Vagina (tissue), 2 donors: ENCODE measurements at regions not wholly inside any gene's neighbourhood (a gene's known extent, or its start where the extent isn't known, plus 50 kb on each side); places are given as distances from the start of the nearest gene placed in this dataset.

Experiments used
- DNase-seq, 2 donors: peaks; one replicate each; pipeline ENCODE4 v3.0.0-alpha.2; 2017; ENCODE audit errors: extremely low spot score in 2 of 2
- H3K27ac ChIP-seq: fragments of 200-600 bp; sonication (generic); one replicate; pipeline ENCODE4 v1.5.1; 2019
- H3K27me3 ChIP-seq: fragments of 200-600 bp; sonication (generic); one replicate; pipeline ENCODE4 v1.5.1; 2019
- H3K36me3 ChIP-seq, 2 donors: fragments of 200-600 bp; sonication (generic); one replicate each; pipeline ENCODE4 v1.5.1; 2017 to 2019
- H3K4me1 ChIP-seq: fragments of 200-600 bp; sonication (generic); one replicate; pipeline ENCODE4 v1.5.1; 2019
- H3K4me3 ChIP-seq, 2 donors: fragments of 200-600 bp; sonication (generic); 1 replicate in 1 of 2; 2 replicates in 1 of 2; pipeline ENCODE4 v1.5.1; 2016 to 2019
- H3K9me3 ChIP-seq: fragments of 200-600 bp; sonication (generic); one replicate; pipeline ENCODE4 v1.5.1; 2019
- POLR2A ChIP-seq, 2 donors: fragments of 450-650 bp; IDR thresholded peaks; one replicate each; pipeline ENCODE4 v1.6.1; 2017; ENCODE audit warnings: antibody characterized with exemption in 2 of 2, mild to moderate bottlenecking in 2 of 2, moderate library complexity in 2 of 2
- POLR2AphosphoS5 ChIP-seq, 2 donors: sonication (generic); formaldehyde crosslinking; IDR thresholded peaks; one replicate each; pipeline ENCODE4 v1.9.0; 2017; ENCODE audit warnings: antibody characterized with exemption in 2 of 2, mild to moderate bottlenecking in 2 of 2, low read depth in 1 of 2; ENCODE audit not compliant: insufficient read depth in 1 of 2
- intact Hi-C: fragments of 100-400 bp; cut with DNase I; formaldehyde crosslinking; loops from one replicate; pipeline ENCODE4 v1.15.1; 2023
- TF ChIP-seq, protein P1 (sequence below), 3 experiments: fragments of 450-650 bp in 2 of 3; fragments of 200-600 bp in 1 of 3; sonication (generic) in 1 of 3; IDR thresholded peaks; one replicate each; pipeline ENCODE4 v1.5.1; 2017 to 2019; ENCODE audit warnings: antibody characterized with exemption in 3 of 3, mild to moderate bottlenecking in 2 of 3, moderate library complexity in 2 of 3

DNA sequence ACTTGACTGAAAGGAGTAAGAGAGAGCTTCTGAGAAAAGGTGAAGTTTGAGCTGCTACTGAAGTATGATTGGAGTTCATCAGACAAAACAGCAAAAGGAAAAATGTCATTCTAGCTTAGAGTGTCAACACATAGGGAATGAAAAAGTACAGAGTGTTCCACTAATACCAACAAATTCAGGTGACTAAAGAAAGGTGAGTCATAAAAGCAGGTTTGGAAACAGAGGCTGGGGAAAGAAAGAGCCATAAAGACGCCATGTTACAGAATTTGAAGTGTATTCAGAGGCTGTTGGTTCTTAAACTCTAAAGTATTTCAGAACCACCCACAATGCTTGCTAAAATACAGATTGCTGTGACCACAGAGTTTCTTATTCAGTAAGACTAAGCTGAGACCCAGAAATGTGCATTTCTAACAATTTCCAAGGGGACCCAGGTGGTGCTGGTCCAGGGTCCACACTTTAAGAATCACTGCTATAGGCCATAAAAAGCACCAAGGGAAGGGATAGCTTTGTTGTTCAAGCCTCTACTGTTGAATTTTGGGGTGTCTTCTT is 143.1 kb downstream of the ELAPOR2 start:
- no peaks in the 10 kb centered on the region for H3K36me3 ChIP-seq
- no peak overlapping the region for H3K27ac ChIP-seq
- TF ChIP-seq, protein P1, sequence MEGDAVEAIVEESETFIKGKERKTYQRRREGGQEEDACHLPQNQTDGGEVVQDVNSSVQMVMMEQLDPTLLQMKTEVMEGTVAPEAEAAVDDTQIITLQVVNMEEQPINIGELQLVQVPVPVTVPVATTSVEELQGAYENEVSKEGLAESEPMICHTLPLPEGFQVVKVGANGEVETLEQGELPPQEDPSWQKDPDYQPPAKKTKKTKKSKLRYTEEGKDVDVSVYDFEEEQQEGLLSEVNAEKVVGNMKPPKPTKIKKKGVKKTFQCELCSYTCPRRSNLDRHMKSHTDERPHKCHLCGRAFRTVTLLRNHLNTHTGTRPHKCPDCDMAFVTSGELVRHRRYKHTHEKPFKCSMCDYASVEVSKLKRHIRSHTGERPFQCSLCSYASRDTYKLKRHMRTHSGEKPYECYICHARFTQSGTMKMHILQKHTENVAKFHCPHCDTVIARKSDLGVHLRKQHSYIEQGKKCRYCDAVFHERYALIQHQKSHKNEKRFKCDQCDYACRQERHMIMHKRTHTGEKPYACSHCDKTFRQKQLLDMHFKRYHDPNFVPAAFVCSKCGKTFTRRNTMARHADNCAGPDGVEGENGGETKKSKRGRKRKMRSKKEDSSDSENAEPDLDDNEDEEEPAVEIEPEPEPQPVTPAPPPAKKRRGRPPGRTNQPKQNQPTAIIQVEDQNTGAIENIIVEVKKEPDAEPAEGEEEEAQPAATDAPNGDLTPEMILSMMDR (IDR thresholded peaks at IDR 0.05): no peak
- TF ChIP-seq POLR2A (IDR thresholded peaks at IDR 0.05): no peak
- no peak for TF ChIP-seq POLR2AphosphoS5 (IDR thresholded peaks at IDR 0.05; ENCODE audit: insufficient read depth in 1 of 2, low read depth in 1 of 2)
- H3K4me1 ChIP-seq: no peaks in the 10 kb centered on the region
- no peaks in the 10 kb centered on the region for H3K27me3 ChIP-seq
- DNase-seq: no peak
- intact Hi-C loops: no loop called here
- no peaks in the 10 kb centered on the region for H3K9me3 ChIP-seq
- H3K4me3 ChIP-seq: no peak overlapping the region

DNA sequence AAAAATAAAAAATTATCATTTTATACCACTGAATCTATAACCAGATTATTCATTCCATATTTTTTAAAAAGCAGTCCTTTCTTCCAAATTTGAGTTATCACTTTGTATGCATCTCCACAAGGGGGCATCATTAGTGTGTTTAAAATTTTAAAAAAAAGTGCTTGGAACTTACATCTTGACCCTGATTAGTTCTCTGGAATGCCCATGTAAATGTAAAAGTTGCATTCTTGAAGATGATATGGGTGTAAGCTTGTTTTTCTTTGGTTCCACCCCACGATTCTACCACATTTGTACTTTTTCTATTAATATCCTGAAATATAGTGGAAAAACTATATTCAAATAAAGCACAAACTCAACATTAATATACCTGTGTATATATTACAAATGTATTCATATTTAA is 144.9 kb downstream of the ELAPOR2 start:
- TF ChIP-seq POLR2AphosphoS5 (IDR thresholded peaks at IDR 0.05; ENCODE audit: insufficient read depth in 1 of 2, low read depth in 1 of 2) (no peak), POLR2A (IDR thresholded peaks at IDR 0.05) (no peak)
- TF ChIP-seq, protein P1 (IDR thresholded peaks at IDR 0.05): peak in 1 of 3 experiments; percentile 16
- no peak overlapping the region for H3K4me3 ChIP-seq
- no peaks in the 10 kb centered on the region for H3K36me3 ChIP-seq
- H3K27me3 ChIP-seq: no peaks in the 10 kb centered on the region
- H3K27ac ChIP-seq: no peak overlapping the region
- no peaks in the 10 kb centered on the region for H3K4me1 ChIP-seq
- no peak for DNase-seq
- no peaks in the 10 kb centered on the region for H3K9me3 ChIP-seq
- intact Hi-C loops: no loop called here
